HG02840 (cell line): ENCODE measurements at regions not wholly inside any gene's neighbourhood (a gene's known extent, or its start where the extent isn't known, plus 50 kb on each side); places are given as distances from the start of the nearest gene placed in this dataset.

Source experiments
- ATAC-seq: cut with Tn5 transposase; IDR thresholded peaks from one replicate; pipeline ENCODE4 v1.9.1; 2021; ENCODE audit warnings: mild to moderate bottlenecking, moderate library complexity, moderate number of reproducible peaks; ENCODE audit not compliant: unreplicated experiment, low FRiP score

DNA sequence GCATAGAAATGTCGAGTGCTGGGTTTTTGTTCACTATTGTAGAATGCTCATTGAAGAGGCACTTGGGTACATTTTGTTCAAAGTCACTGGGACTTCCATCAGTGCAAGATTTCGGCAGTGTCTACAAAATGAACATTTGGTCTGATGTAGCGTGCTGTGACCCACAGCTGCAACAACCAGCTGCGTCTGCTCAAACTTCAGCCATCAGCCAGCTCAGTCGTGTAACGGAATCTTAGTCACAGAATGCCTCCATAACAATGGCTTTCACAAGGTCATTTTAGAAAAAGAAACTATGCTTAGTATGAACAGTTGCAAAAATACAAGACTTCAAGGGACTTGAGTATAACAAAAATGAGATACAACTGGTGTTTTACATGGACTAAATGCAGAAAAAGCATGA, 828.1 kb upstream of the GRAMD2B start:
- no peak for ATAC-seq

DNA sequence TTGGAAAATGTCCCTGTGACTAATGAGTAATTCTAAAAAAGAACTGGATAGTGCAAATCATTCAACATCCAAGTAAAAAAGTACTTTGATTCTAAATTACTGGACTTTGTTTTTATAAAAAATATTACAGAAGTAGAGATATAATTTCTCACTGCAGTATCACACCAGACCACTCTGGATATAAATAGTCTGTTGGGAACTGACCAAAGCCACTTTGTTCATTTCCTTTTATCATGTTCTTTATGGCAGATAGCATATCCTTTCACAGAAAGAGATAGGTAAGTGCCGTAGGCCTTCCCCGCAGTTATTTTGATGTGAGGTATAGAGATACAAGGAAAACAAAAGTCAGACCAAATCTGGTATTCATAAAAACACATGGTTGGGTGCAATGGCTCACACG, 827.4 kb upstream of the GRAMD2B start:
- no peak for ATAC-seq

DNA sequence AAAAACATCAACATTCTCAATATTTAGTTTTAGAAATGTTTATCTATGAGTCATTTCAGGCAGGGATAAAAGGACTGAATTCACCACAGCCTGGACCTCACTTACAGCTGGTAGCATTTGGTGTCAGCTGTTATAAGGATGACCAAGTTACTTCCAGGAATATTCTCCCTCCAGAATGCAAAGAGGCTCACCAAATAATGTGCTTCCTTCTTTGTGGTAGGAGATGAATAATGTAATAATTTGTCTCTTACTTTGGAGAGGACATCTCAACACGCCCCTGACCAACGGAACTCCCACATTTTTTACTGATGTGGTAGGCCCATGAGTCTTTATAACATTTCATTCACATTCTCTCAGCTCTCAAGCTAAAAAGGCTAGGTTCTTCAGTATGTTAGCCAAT, 825.9 kb upstream of the GRAMD2B start:
- ATAC-seq, result no peak

DNA sequence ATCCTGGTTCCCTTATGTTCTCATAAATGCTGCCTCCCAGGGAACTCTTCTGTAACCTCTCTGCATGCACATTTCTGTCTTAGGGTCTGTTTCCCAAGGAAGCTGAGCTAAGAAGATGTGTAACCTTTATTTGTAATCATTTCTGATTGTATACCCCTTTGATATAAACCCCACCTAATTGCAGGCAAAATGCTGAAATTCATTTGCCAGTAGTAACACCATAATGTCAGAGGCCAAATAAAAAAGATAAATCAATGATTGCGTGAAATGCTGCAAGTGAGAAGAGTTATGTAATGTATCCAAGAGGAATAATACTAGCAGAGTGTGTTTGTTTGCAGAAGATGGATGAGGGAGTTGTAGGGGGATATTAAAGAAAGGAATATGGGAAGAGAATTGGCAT, 822.6 kb upstream of the GRAMD2B start:
- ATAC-seq, result no peak

DNA sequence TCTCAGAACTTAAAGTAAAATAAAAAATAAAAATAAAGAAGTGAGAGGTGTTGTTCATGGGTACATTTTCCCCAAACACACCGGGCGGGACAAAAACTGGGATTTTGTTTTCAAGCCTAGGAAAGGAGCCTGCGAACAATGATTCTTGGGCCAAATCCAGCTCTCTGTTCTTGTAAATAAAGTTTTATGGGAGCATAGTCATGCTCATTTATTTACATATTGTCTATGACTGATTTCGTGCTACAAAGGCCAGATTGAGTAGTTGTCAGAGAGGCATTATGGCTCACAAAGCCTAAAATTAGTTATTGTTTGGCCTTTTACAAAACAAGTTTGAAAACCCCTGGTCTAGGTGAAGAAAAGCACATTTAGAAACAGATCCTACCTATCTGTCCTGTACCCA, 821.0 kb upstream of the GRAMD2B start:
- ATAC-seq, result no peak

DNA sequence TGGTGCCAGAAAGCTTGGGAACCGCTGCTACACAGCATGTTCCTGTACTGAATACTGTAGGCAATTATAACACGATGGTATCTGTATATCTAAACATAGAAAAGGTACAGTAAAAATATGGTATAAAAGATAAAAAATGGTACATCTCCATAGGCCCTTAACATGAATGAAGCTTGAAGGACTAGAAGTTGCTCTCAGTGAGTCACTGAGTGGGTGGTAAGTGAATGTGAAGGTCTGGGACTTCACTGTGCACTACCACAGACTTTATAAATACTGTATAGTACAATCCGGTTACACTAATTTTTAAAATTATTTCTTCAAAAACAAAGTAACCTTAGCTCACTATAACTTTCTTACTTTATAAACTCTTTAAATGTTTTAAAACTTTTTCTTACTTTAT, 819.9 kb upstream of the GRAMD2B start:
- no peak for ATAC-seq

DNA sequence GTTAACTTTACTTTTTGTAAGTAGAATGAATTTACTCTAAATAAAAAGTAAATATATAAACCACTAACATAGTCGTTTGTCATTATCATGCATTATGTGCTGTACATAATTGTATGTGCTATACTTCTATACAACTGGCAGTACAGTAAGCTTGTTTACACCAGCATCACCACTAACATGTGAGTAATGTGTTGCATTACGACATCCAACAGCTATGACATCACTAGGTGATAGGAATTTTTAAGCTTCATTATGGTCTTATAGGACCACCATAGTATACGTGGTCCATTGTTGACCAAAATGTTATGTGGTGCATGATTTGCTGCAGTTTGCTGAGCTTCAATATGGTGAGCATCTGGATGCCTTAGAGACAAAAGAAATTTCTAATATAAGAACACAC, 819.1 kb upstream of the GRAMD2B start:
- ATAC-seq, result no peak

DNA sequence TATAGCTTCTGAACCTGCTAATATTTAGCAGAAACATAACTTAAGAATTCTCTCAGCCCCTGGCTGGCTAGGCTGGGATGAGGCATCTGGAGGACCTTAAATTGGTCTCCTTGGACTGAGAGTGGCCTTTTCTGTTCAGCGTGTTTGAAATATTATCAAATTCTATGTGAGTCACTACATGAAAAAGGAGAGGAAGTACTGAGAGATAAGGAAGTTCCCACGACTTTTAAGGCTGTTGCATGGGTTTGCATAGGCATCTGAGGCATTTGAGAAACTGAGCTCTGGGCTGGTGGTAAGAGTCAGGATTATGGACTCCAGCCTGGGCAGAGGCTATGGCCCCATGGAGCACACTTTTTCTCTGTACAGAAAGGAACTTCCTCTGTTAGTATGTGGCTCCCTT, 816.2 kb upstream of the GRAMD2B start:
- ATAC-seq, result no peak

DNA sequence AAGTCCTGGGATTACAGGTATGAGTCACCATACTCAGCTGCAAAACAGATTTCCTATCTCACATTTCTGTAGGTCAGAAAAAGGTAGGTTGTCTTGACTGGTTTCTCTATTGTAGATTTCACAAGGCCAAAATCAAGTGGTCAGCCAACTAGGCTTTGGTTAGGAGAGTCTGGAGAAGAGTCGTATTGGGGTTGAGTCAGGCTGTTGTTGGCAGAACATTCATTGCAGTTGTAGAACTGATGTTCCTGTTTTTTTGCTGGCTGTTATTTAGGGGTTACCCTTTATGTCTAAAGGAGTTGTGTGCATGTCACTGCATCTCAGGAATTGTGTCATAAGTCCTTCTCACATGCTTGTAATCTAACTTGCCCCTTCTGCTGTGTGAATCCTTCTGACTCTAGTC, 814.2 kb upstream of the GRAMD2B start:
- ATAC-seq, result no peak

DNA sequence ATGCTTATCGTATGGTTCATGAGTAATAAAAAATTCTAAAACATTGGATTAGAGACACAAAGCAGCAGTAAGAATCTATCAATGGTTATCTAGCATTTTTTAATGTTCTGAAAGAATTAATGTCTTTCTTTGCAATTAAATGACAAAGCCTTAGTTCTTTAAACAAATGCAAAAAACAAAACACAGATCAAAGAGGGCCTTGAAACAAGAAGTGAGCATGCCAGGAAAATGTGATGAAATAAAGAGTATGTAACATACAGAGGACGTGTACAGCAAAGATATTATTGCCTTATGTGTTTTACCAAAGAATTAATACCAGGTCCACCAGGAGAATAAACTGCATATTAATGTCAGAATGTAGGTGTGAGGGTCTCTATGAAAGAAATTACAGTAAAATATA, 812.3 kb upstream of the GRAMD2B start:
- ATAC-seq, result no peak

DNA sequence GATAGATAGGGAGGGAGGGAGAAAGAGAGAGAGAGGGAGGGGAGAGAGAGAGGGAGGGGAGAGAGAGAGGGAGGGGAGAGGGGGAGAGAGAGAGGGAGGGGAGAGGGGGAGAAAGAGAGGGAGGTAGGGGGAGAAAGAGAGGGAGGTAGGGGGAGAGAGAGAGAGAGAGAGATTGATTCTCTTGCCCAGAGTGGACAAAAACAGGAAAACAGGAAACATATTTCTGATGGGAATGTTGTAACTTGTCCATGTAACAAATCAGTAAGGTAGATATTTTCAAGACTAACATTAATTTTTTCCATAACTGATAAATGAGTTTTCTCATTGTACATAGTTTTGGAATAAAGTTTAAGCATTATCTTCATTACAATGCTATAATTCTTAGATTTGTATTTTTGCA, 811.7 kb upstream of the GRAMD2B start:
- no peak for ATAC-seq

DNA sequence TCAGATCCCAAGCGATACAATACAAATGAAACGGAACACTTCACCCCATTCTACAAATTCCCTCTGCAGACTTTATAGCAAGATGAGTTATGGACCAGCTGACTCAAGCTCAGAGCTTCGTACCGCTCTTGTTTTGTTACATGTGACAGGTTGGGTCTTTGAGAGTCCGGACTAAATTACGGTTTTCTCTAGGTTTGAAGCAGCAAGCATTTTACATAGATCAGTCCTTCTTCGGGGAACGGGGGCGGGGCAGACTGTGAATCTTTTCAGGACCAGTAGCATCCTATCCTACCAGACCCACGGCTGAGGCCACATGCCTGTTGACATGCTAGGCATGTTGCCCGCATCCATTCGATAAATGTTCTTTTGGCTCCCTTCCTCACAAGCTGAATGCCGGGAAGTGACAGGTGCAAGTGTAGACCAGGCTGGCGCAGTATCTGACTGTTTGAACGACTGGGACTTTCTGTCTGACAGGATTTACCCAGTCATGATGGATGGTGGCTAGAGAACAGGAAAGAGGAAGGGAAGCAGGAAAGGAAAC, 811.0 kb upstream of the GRAMD2B start:
- no peak for ATAC-seq

DNA sequence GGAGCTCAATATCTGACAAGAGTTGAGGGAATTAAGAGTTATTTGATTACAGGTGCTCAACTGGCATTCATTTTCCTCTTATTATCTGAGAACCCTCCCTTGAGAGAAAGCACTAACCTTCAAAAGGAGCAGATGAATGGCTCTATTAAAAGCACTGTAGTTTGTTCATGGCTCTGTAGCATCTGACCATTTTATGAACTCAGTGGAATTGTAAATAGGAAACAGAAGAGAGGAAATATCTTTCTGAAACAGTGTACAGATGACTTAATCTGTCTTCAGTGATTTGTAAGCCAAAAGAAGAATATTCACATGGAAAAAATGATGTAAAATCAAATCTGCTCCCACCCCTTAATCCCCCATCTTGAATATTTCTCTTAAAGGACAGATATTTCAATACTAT, 810.4 kb upstream of the GRAMD2B start:
- ATAC-seq, result no peak

DNA sequence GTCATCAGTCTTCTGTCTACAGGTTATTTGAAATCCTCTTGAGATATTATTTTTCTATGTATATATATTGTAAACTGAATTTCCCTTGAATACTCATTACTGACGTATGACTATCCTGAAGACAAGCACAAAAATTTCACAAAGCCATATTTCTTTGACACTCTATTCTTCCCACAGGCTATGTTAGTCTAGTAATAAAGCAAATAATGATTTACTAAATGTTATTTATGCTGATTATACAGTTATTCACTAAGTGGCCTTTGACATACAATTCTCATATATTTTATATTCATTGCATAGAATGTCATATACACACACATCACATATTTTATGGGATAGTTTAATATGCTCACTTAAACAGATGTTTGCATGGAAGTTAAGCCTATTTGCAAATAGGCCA, 793.0 kb upstream of the GRAMD2B start:
- ATAC-seq, result no peak

DNA sequence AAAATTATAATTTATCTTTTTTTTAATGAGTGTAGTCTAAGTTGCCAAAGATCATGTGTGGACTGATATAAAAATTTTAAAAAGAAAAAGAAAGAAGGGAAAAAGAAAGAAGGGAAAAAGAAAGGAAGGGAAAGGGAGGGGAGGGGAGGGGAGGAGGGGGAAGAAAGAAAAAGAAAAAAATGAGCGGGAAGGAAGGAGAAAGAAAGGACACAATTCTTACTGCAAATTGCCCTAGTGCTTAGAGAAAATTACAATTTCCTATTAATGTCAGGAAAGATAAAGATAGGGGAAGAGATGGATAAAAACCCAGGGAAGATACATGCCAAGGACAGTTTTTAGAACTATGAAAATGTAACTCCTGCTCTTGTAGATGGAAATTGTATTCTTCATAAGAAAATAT, 789.7 kb upstream of the GRAMD2B start:
- ATAC-seq, result no peak

DNA sequence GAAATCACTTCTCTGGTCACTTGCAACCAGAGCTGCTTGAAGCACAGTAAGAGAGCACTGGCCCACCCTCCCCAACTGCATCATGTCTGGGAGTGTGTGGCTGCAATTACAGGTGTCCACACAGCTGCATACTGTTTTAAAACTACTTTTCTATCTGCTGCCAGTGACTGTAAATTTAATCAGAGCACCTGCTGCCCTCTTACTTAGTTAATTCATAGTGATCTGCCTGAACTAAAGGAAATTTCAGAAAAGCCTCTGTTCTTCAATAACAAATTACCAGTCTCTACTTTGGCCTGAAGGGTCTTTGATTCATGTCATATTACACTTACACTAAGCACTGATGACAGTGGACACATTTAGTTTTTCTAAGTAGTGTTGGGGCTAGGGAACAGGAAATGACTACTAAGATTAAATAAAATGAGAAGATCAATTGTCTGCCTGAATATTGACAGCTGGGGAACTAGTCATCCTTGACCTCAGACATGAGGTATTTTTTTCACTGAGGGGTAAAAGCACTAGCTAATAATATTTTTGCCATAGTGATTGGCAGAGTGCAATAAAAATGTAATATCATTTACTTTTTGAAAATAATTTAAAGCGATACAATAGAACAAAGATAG, 788.9 kb upstream of the GRAMD2B start:
- no peak for ATAC-seq

DNA sequence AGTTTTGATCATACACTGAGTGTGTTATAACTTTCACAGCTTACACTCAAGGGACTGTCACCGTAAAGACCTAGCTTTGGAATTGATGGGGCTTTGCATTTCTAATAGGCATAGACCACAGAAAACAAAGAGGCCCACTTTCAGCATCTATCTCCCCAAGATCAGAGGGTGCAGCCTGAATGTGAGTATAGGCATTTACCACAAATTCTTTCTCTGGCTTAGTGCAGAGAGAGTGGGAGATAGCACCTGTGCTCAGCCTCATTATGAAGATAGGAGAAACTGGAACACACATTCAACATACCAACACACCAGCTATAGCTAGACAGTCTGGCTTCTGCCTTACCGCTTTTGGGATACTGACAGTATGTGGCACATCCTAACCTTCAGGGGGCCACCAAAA, 783.4 kb upstream of the GRAMD2B start:
- ATAC-seq, result no peak

DNA sequence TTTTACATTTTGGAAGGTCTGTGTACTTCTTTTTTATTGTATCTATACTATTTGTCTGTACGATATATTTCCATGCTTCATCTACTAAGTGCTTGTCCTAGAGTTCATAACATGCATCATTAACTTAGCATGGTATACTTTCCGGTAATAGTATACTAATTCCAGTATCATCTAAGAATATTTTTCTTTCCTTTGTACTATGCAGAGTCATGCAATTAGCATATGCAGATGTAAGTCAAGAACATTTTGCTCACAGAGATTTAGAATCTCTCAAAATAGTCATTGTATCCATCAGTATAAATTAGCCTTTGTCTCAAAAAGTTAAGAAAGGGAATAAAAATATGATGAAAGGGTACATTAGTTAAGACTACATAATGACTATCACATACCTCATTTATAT, 770.4 kb upstream of the GRAMD2B start:
- no peak for ATAC-seq

DNA sequence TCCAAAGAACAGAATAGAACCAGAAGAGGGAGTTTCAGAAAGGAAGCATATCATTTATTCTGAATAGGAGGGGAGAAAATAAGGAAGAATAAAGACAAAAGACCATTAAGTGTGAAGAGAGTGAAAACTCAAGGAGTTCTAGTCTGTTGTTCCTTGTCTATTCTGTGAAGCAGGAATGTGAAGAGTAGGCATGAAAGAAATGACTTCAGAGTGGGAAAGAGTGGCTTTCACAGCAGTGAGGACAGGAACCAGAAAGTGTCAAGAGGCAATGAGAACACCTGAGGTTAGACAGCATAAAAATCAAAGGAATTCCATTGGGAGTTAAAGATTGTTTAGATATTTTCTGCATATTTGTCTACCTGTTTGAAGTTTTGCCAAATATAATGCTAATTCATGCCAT, 768.8 kb upstream of the GRAMD2B start:
- no peak for ATAC-seq

DNA sequence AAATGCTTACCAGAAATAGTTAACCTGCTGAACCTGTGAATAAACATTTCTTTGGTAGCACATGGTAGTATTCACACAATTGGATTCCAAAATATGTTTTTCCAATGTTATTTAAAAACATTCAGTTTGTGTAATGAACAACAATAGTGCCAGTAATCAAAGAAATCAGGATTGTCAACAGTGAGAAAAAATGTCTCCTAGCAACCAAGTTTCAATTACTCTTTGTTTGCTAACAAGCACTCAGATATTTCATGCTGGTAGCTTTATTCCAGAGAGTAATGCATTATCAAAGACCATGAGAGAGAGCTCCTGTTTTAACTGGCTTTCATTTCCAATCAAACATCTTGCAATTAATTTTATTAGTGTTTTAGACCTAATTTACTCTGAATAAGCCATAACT, 768.1 kb upstream of the GRAMD2B start:
- ATAC-seq, result no peak

DNA sequence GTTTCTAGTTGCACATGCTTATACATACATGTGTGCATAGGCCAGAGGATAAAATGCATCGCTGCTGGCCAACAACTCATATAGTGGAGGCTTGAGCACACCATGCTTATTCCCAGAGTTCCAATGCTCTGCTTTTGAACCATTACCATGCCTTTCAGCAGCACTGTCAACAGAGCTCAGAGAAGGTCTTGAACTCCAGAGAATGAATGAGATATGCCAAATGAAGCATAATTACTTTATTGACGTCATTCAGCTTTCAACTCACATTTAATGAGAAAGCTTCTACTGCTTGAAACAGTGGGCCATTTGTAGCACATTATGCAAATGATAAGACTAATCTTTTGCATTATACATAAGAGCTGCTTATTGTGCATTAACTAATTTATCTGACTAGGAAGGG, 765.3 kb upstream of the GRAMD2B start:
- ATAC-seq, result no peak

DNA sequence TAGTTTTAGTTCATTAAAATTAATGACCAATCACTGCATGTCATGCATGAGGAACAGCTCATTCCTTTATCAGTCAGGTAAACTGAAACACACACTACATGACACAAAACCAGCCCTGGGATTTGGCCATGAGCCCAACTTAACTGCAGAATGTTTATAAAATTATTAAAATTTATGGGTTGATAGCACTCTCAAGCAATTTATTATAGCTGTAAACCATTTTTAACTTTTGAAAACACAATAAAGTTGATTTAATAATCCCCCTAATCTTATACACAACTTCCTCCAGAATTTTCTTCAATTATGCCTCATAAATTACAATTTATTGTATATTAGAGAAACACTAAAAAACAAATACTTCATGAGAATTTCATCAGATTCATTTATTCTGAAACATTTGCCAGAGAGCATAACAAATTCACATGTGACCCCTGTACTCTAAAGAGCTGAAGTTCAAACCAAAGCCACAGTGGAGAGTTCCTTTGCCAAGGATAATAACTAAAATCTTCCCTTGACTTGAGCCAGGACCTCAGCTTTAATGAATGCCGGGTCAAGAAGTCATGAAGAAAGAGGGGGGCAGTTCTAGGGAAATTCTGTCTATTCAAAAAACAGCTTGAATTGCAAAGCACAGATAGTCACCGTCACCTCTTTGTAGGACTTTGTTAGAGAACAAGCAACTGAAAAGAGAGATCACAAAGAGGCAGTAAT, 763.7 kb upstream of the GRAMD2B start:
- ATAC-seq, result no peak
